ENCODE measurements at regions not wholly inside any gene's neighbourhood (a gene's known extent, or its start where the extent isn't known, plus 50 kb on each side); places are given as distances from the start of the nearest gene placed in this dataset.

DNA sequence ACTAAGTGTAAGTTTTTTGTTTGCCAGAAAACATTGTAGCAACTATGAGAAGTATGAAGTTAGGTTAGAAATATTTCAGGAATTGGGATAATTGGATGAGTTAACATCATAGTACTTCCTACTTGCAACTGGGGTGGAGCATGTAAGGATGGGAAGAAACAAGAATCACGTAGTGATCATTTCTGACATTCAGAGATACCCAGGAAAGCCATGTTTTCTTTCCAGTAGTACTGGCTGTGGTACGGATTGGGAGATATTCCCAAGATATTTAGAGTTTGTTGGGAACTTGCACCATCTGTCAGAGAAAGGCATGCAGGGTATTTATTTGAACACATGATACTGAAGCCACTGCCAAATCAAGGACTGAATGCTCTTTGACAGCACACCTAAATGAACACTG, 87.6 kb upstream of the SLC4A4 start:
- no peak for TF ChIP-seq CTCF (IDR thresholded peaks at IDR 0.05; ENCODE audit: poor library complexity)
- no peak for TF ChIP-seq EZH2 (IDR thresholded peaks at IDR 0.05; ENCODE audit: borderline replicate concordance)
